ENCODE measurements at regions not wholly inside any gene's neighbourhood (a gene's known extent, or its start where the extent isn't known, plus 50 kb on each side); places are given as distances from the start of the nearest gene placed in this dataset.

- Histone ChIP-seq H3K9me3 (ENCODE audit: insufficient read depth, low read depth) (no peaks in the 10 kb centered on the region), H3K4me3 (no peak overlapping the region), H3K4me2 (peak overlapping the region; percentile 18; the same call in 1 of the 2 replicates), H3K27me3 (ENCODE audit: insufficient read depth, low read depth) (no peaks in the 10 kb centered on the region), H3K27ac (no peak overlapping the region), H4K20me1 (ENCODE audit: insufficient read depth) (no peaks in the 10 kb centered on the region), H3K9me2 (ENCODE audit: insufficient read depth) (no peaks in the 10 kb centered on the region), H2AFZ (no peak overlapping the region), H3K36me3 (ENCODE audit: low read depth) (no peaks in the 10 kb centered on the region), H3K79me2 (ENCODE audit: low read depth) (no peaks in the 10 kb centered on the region), H3K4me1 (replicated peaks; ENCODE audit: insufficient read depth) (peaks cover 15% of the 10 kb centered on the region), H3F3A (ENCODE audit: insufficient read depth, low read depth) (no peaks in the 10 kb centered on the region)
- DNase-seq = peak in 1 of 2 experiments; percentile 82
- ChIA-PET CTCF (no interaction called here), POLR2A (ENCODE audit: unreplicated experiment) (no interaction called here)
- intact Hi-C loops (cut with micrococcal nuclease; ENCODE audit: unreplicated experiment) = no loop called here
- BruUV-seq (replicated peaks) = no TSS peak
- TF ChIP-seq EZH2 (IDR thresholded peaks at IDR 0.05; ENCODE audit: low read depth) (no peak), CTCF (conservative IDR thresholded peaks at IDR 0.05) (no peak)
Observed at GRCh38 chr3:168424059-168424734, 328.5 kb upstream of the GOLIM4 start.

- no peak for TF ChIP-seq CTCF (conservative IDR thresholded peaks at IDR 0.05)
- TF ChIP-seq EZH2 (IDR thresholded peaks at IDR 0.05; ENCODE audit: low read depth) = no peak
- no peaks in the 10 kb centered on the region for H4K20me1 ChIP-seq (ENCODE audit: insufficient read depth)
- H3K27ac ChIP-seq = no peak overlapping the region
- H3K36me3 ChIP-seq (ENCODE audit: low read depth) = no peaks in the 10 kb centered on the region
- BruUV-seq (replicated peaks) = no TSS peak
- no peak overlapping the region for H3K4me3 ChIP-seq
- no peak overlapping the region for H2AFZ ChIP-seq
- H3F3A ChIP-seq (ENCODE audit: insufficient read depth, low read depth) = no peaks in the 10 kb centered on the region
- peaks cover 29% of the 10 kb centered on the region for H3K4me1 ChIP-seq (replicated peaks; ENCODE audit: insufficient read depth)
- no peaks in the 10 kb centered on the region for H3K27me3 ChIP-seq (ENCODE audit: insufficient read depth, low read depth)
- intact Hi-C loops (cut with micrococcal nuclease; ENCODE audit: unreplicated experiment) = no loop called here
- DNase-seq = no peak
- H3K9me3 ChIP-seq (ENCODE audit: insufficient read depth, low read depth) = no peaks in the 10 kb centered on the region
- H3K4me2 ChIP-seq = no peak overlapping the region
- ChIA-PET CTCF (no interaction called here), POLR2A (ENCODE audit: unreplicated experiment) (no interaction called here)
- H3K79me2 ChIP-seq (ENCODE audit: low read depth) = no peaks in the 10 kb centered on the region
- H3K9me2 ChIP-seq (ENCODE audit: insufficient read depth) = no peaks in the 10 kb centered on the region
Observed at GRCh38 chr3:168422843-168423242, 327.1 kb upstream of the GOLIM4 start.

GRCh38 chr3:168419091-168419490, 323.4 kb upstream of the GOLIM4 start:
- DNase-seq = no peak
- H2AFZ ChIP-seq = no peak overlapping the region
- no peak overlapping the region for H3K4me3 ChIP-seq
- peaks cover 45% of the 10 kb centered on the region for H3K4me1 ChIP-seq (replicated peaks; ENCODE audit: insufficient read depth)
- no peak overlapping the region for H3K4me2 ChIP-seq
- H3F3A ChIP-seq (ENCODE audit: insufficient read depth, low read depth) = peaks cover 5% of the 10 kb centered on the region
- ChIA-PET CTCF (no interaction called here), POLR2A (ENCODE audit: unreplicated experiment) (no interaction called here)
- no peak for TF ChIP-seq CTCF (conservative IDR thresholded peaks at IDR 0.05)
- TF ChIP-seq EZH2 (IDR thresholded peaks at IDR 0.05; ENCODE audit: low read depth) = no peak
- H3K36me3 ChIP-seq (ENCODE audit: low read depth) = no peaks in the 10 kb centered on the region
- H3K9me2 ChIP-seq (ENCODE audit: insufficient read depth) = no peaks in the 10 kb centered on the region; the same call in 1 of the 2 replicates
- BruUV-seq (replicated peaks) = no TSS peak
- H3K27me3 ChIP-seq (ENCODE audit: insufficient read depth, low read depth) = no peaks in the 10 kb centered on the region
- H3K9me3 ChIP-seq (ENCODE audit: insufficient read depth, low read depth) = no peaks in the 10 kb centered on the region
- H3K27ac ChIP-seq = no peak overlapping the region
- no peaks in the 10 kb centered on the region for H3K79me2 ChIP-seq (ENCODE audit: low read depth)
- intact Hi-C loops (cut with micrococcal nuclease; ENCODE audit: unreplicated experiment) = no loop called here
- no peaks in the 10 kb centered on the region for H4K20me1 ChIP-seq (ENCODE audit: insufficient read depth)

Measured in PC-9 (cell line).